Heart left ventricle (tissue), 16 donors: ENCODE measurements at regions not wholly inside any gene's neighbourhood (a gene's known extent, or its start where the extent isn't known, plus 50 kb on each side); places are given as distances from the start of the nearest gene placed in this dataset.

Source experiments
- ATAC-seq, 4 donors: fragments of 200-7000 bp; cut with Tn5 transposase; one replicate each; pipeline ENCODE4 v1.9.1; 2020 to 2022; ENCODE audit warnings: moderate library complexity in 4 of 4, mild to moderate bottlenecking in 3 of 4, moderate number of reproducible peaks in 1 of 4
- DNase-seq, 5 donors: peaks; one replicate each; pipeline ENCODE4 v3.0.0-alpha.2; 2020
- H3K27ac ChIP-seq, 12 donors: fragments of 200-600 bp; sonication (generic) in 4 of 12; one replicate each; pipeline versions ENCODE4 v1.5.0 to v1.8.0; 2016 to 2022; ENCODE audit warnings: mild to moderate bottlenecking in 2 of 12
- H3K27me3 ChIP-seq, 9 donors: fragments of 200-600 bp; sonication (generic) in 2 of 9; one replicate each; pipeline versions ENCODE4 v1.5.1 to v1.8.0; 2016 to 2022; ENCODE audit warnings: mild to moderate bottlenecking in 3 of 9
- H3K36me3 ChIP-seq, 9 donors: fragments of 200-600 bp; sonication (generic) in 2 of 9; one replicate each; pipeline versions ENCODE4 v1.5.0 to v1.8.0; 2018 to 2022; ENCODE audit warnings: mild to moderate bottlenecking in 2 of 9
- H3K4me1 ChIP-seq, 12 donors: fragments of 200-600 bp; sonication (generic) in 4 of 12; one replicate each; pipeline versions ENCODE4 v1.5.0 to v1.8.0; 2016 to 2022; ENCODE audit warnings: mild to moderate bottlenecking in 3 of 12
- H3K4me3 ChIP-seq, 12 donors: fragments of 200-600 bp; sonication (generic) in 4 of 12; one replicate each; pipeline versions ENCODE4 v1.5.0 to v1.8.0; 2017 to 2022; ENCODE audit warnings: mild to moderate bottlenecking in 9 of 12, moderate library complexity in 4 of 12
- H3K9me3 ChIP-seq, 12 donors: fragments of 200-600 bp; sonication (generic) in 4 of 12; one replicate each; pipeline versions ENCODE4 v1.5.0 to v1.8.0; 2016 to 2022; ENCODE audit warnings: mild to moderate bottlenecking in 1 of 12
- CTCF ChIP-seq, 12 donors: fragments of 200-600 bp; sonication (generic) in 4 of 12; IDR thresholded peaks; one replicate each; pipeline versions ENCODE4 v1.5.0 to v1.8.0; 2018 to 2022; ENCODE audit warnings: antibody characterized with exemption in 12 of 12, mild to moderate bottlenecking in 5 of 12
- POLR2A ChIP-seq, 2 donors: fragments of 450-650 bp; IDR thresholded peaks; one replicate each; pipeline ENCODE4 v1.6.1; 2017; ENCODE audit warnings: antibody characterized with exemption in 2 of 2, mild to moderate bottlenecking in 2 of 2, moderate library complexity in 2 of 2
- WGBS, 4 donors: extraction: QIAGEN DNeasy Blood & Tissue Kit in 2 of 4; methylation state at CpG; one replicate each; pipeline versions ENCODE4 v1.1.5 to v1.1.7; 2013 to 2018; 5-methylcytosine and 5-hydroxymethylcytosine counted together
- intact Hi-C, 10 donors: fragments of 100-400 bp; cut with DNase I; formaldehyde crosslinking; loops; one replicate each; pipeline versions ENCODE4 v1.11.1 to v1.14.2; 2022
- donor health status: ischemic (EF 13 %, LVEDD 7.1; RV severe dilation, severe dysfunction).
- donor health status: healthy with polysubstance abuse.
- donor health status: DM: no; HTN: yes; CAD: no.
- donor health status: DM: no; HTN: no; CAD: no.
- donor health status: ischemic (EF 25% LVEDD 6.9; RV normal size, moderate dysfunction).
- donor health status: ischemic (EF 25% LVEDD 5.7; RV mildly dilated, moderate dysfunction).
- donor health status: healthy.
- donor health status: DM: yes; HTN: yes; CAD: no.
- donor health status: ischemic (EF 35%, LVEDD 5.7; RV mildly dilated, moderate dysfunction).
- donor health status: nonischemic (EF 11% LVEDD 7.7; RV severe dilation, severe dysfunction).
- donor health status: DM: yes; HTN: yes; CAD: no.
- donor health status: PGD.
- donor health status: ischemic (EF 29% LVEDD 5.4; RV normal size, mild dysfunction).
- donor health status: nonischemic (EF 23%, LVEDD 6.1; RV moderate dilation, normal function).

- TF ChIP-seq CTCF (IDR thresholded peaks at IDR 0.05), result no peak
- no peak for TF ChIP-seq POLR2A (IDR thresholded peaks at IDR 0.05)
- DNase-seq, result no peak
- H3K4me1 ChIP-seq, result no peaks in the 10 kb centered on the region
- H3K36me3 ChIP-seq, result no peaks in the 10 kb centered on the region
- H3K27ac ChIP-seq, result no peak overlapping the region
- intact Hi-C loops, result no loop called here
- H3K4me3 ChIP-seq, result no peak overlapping the region
- H3K9me3 ChIP-seq, result peaks cover 0 to 7% (median 0%) of the 10 kb centered on the region in 12 donors
- no peaks in the 10 kb centered on the region for H3K27me3 ChIP-seq
- WGBS, 4 donors, result 75 to 79% (median 77%) methylated on average over 4 of the region's 4 CpGs
- ATAC-seq, result no peak
These were observed 179.4 kb upstream of the RGMB start for GRCh38 chr5:98594098-98594497.

DNA sequence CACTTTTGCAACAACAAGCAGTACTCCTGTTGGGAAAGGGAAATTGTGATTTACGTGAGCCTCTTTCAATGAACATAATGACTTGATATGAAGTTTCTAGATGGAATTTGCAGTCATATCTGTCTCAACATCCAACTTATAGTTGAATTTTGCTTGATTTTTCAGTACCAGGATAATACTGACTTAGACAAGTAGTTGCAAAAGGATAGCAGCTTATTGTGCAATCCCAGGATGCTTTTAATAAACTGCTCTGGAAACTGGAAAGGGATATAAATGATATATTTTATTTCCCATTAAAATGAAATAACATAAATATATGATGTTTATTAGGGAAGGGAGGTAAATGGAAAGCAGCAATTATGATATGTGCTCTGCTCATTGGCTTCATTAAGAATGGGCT is 174.4 kb upstream of the RGMB start:
- no peaks in the 10 kb centered on the region for H3K36me3 ChIP-seq
- H3K27ac ChIP-seq, result no peak overlapping the region
- ATAC-seq (no peak), DNase-seq (no peak)
- no peak for TF ChIP-seq POLR2A (IDR thresholded peaks at IDR 0.05)
- TF ChIP-seq CTCF (IDR thresholded peaks at IDR 0.05), result no peak
- H3K4me3 ChIP-seq, result no peak overlapping the region
- peaks cover 0 to 3% (median 0%) of the 10 kb centered on the region in 12 donors for H3K9me3 ChIP-seq
- WGBS, 4 donors, result 90 to 97% (median 95%) methylated on average over 1 of the region's 1 CpG
- no peaks in the 10 kb centered on the region for H3K4me1 ChIP-seq
- H3K27me3 ChIP-seq, result no peaks in the 10 kb centered on the region
- intact Hi-C loops, result no loop called here

- H3K27me3 ChIP-seq, result no peaks in the 10 kb centered on the region
- H3K36me3 ChIP-seq, result no peaks in the 10 kb centered on the region
- H3K4me1 ChIP-seq, result no peaks in the 10 kb centered on the region
- intact Hi-C loops, result no loop called here
- ATAC-seq (no peak), DNase-seq (no peak)
- peaks cover 0 to 3% (median 0%) of the 10 kb centered on the region in 12 donors for H3K9me3 ChIP-seq
- TF ChIP-seq CTCF (IDR thresholded peaks at IDR 0.05) (no peak), POLR2A (IDR thresholded peaks at IDR 0.05) (no peak)
- H3K4me3 ChIP-seq, result no peak overlapping the region
- no peak overlapping the region for H3K27ac ChIP-seq
These were observed 170.8 kb upstream of the RGMB start for GRCh38 chr5:98602534-98603112.

DNA sequence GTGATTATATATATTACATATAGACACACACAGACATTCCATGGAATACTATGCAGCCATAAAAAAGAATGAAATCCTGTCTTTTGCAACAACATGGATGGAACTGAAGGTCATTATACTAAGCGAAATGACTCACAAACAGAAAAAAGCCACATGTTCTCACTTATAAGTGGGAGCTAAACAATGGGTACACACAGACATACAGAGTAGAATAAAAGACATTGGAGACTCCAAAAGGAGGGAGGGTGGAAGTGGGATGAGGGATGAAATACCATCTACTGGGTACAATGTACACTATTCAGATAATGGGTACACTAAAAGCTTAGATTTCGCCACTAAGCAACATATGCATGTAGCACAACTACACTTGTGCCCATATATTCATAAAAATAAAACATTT is 170.0 kb upstream of the RGMB start:
- Histone ChIP-seq H3K27me3 (no peaks in the 10 kb centered on the region), H3K9me3 (peaks cover 0 to 3% (median 0%) of the 10 kb centered on the region in 12 donors), H3K4me1 (no peaks in the 10 kb centered on the region), H3K27ac (no peak overlapping the region), H3K36me3 (no peaks in the 10 kb centered on the region), H3K4me3 (no peak overlapping the region)
- ATAC-seq (no peak), DNase-seq (no peak)
- WGBS, 4 donors, result 49 to 98% (median 73%) methylated on average over 2 of the region's 2 CpGs
- TF ChIP-seq CTCF (IDR thresholded peaks at IDR 0.05) (no peak), POLR2A (IDR thresholded peaks at IDR 0.05) (no peak)
- intact Hi-C loops, result no loop called here
